ENCODE measurements at regions not wholly inside any gene's neighbourhood (a gene's known extent, or its start where the extent isn't known, plus 50 kb on each side); places are given as distances from the start of the nearest gene placed in this dataset.

DNA sequence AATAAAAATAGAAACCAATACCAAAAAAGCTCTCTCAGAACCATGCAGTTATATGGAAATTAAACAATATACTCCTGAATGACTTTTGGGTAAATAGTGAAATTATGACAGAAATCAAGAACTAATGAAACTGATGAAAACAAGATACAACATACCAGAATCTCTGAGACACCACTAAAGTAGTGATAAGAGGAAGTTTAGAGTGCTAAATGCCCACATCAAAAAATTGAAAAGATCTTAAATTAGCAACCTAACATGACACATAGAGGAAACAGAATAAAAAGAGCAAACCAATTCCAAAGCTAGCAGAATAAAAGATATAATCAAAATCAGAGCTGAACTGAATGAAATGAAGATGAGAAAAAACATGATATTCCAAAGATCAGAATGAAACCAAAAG is 430.9 kb downstream of the LTN1 start:
- ChIA-PET POLR2A (no interaction called here), CTCF (no interaction called here)
- DNase-seq (ENCODE audit: extremely low spot score), result no peak
- TF ChIP-seq, protein P1, sequence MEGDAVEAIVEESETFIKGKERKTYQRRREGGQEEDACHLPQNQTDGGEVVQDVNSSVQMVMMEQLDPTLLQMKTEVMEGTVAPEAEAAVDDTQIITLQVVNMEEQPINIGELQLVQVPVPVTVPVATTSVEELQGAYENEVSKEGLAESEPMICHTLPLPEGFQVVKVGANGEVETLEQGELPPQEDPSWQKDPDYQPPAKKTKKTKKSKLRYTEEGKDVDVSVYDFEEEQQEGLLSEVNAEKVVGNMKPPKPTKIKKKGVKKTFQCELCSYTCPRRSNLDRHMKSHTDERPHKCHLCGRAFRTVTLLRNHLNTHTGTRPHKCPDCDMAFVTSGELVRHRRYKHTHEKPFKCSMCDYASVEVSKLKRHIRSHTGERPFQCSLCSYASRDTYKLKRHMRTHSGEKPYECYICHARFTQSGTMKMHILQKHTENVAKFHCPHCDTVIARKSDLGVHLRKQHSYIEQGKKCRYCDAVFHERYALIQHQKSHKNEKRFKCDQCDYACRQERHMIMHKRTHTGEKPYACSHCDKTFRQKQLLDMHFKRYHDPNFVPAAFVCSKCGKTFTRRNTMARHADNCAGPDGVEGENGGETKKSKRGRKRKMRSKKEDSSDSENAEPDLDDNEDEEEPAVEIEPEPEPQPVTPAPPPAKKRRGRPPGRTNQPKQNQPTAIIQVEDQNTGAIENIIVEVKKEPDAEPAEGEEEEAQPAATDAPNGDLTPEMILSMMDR (IDR thresholded peaks at IDR 0.05; ENCODE audit: control extremely low read depth, extremely low read depth, low read depth, missing control alignments), result no peak

DNA sequence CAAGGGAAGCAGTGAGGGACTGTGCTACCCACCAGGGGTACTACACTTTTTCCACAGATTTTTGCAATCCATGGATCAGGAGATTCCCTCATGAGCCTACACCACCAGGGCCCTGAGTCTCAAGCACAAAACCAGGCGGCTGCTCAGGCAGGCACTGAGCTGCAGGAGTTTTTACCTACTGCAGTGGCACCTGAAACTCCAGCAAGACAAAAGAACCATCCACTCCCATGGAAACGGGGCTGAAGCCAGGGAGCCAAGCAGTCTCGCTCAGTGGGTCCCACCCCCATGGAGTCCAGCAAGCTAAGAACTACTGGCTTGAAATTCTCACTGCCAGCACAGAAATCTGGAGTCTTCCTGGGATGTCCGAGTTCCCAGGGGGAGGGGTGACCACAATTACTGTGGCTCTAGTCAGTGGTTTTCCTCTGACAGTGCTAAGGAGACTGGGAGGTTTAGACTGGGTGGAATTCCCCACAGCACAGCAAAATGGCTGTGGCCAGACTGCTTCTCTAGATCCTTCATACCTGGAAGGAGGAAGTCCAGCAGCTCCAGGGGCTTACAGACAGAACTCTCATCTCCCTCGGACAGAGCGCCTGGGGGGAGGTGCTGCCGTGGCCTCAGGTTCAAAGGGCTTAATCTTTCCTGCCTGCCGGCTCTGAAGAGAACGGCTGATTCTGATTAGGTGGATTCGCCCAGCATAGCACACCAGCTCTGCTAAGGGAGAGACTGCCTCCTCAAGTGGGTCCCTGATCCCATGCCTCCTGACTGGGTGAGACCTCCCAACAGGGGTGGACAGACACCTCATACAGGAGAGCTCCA is 437.8 kb downstream of the LTN1 start:
- POLR2A ChIA-PET, result no interaction called here
- TF ChIP-seq, protein P1 (IDR thresholded peaks at IDR 0.05; ENCODE audit: control extremely low read depth, extremely low read depth, low read depth, missing control alignments), result no peak
- no peak for DNase-seq (ENCODE audit: extremely low spot score)
- CTCF ChIA-PET, result no interaction called here

DNA sequence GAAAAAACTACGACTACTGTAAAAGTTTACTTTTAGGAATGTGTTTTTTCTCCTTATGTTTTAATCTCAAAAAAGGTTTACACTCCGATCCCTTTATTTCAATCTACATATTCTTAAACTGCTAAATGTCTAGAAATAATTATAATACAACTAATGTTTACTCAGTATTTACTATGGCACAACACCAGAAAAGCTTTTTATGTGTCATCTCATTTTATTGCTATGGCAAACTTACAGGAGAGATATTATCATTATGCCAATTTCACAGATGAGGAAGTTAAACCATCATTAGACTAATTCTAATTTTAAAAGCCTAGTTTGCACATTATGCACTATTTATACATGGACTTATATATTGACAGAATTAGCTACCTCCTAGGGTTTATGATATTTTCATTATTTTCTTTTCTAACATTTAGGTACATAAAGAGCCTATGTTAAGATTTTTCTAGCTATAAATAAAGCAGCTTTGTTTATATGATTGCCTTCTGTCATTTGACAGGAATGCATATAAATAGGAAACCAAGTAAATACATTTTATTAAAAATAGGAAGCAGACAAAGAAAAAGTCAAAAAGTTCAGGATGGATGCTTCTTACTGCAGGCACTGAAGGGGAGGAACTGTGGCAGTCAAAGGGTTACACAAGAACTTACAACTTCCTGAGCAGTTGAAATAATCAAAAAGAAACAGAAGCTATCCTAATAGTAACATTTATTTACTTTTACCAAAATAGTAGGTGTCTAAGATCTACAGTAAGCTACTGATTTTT is 442.4 kb downstream of the LTN1 start:
- ChIA-PET POLR2A (no interaction called here), CTCF (interaction anchor here (1.0 kb wide), 1 partner anchor 17 kb away, joined by 3 read pairs; no protein-coding TSS in a partner anchor)
- TF ChIP-seq, protein P1 (IDR thresholded peaks at IDR 0.05; ENCODE audit: control extremely low read depth, extremely low read depth, low read depth, missing control alignments), result no peak
- no peak for DNase-seq (ENCODE audit: extremely low spot score)

DNA sequence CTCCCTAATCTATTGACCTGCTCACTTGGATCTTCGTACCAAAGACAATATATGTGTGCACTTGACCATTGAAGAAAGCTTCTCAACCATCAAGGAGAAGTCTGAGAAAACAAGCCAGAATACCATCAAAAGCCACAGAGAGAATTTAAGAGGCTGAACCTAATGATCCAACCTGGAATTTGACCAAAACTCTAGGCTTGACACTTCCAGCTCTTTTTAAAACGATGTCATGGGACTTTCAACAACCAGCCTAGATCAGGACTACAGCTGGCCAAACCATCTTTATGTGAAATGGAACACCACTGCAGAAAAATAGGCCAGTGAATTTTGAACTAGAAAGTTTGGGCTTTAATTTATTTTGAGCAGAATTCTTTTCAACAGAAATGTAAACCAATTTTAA is 444.4 kb downstream of the LTN1 start:
- TF ChIP-seq, protein P1 (IDR thresholded peaks at IDR 0.05; ENCODE audit: control extremely low read depth, extremely low read depth, low read depth, missing control alignments), result no peak
- POLR2A ChIA-PET, result no interaction called here
- CTCF ChIA-PET, result no interaction called here
- no peak for DNase-seq (ENCODE audit: extremely low spot score)

DNA sequence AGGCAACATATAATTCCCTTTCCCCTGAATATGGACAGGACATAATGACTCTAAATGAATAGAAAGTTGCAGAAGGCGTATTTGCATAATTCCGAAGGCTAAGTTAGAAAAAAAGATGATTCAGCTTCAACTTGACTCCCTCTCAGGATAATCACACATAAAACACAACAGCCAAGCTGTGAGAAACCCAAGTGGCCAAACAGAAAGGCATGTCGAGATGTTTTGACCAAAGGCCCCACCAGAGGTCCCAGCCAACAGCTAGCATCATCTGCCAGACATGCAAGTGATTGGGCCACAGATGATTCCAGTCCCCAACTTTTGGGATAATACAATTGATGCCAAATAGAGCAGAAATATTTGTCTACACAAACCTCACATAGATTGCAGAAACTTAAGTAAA is 444.9 kb downstream of the LTN1 start:
- ChIA-PET POLR2A (no interaction called here), CTCF (no interaction called here)
- TF ChIP-seq, protein P1 (IDR thresholded peaks at IDR 0.05; ENCODE audit: control extremely low read depth, extremely low read depth, low read depth, missing control alignments), result no peak
- DNase-seq (ENCODE audit: extremely low spot score), result no peak

DNA sequence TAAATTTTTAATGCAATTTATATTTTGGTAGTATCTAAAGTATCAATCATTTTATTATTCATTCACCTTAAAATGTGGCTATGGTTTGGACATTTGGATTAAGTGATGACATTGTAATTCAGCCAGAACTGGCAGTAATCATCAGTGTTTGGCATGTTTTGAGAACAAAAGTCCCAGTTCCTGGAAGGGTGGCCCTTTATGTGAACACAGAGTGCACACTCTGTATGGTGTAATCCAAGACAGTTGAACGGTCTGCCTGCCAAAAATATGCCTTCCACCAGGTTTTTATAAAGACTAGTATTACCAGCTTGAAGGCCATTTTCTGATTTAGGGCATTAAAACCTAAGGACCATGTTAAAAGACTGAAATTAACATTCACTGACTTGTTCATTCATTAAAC is 448.7 kb downstream of the LTN1 start:
- ChIA-PET CTCF (no interaction called here), POLR2A (no interaction called here)
- TF ChIP-seq, protein P1 (IDR thresholded peaks at IDR 0.05; ENCODE audit: control extremely low read depth, extremely low read depth, low read depth, missing control alignments), result no peak
- DNase-seq (ENCODE audit: extremely low spot score), result no peak
